ENCODE measurements at regions not wholly inside any gene's neighbourhood (a gene's known extent, or its start where the extent isn't known, plus 50 kb on each side); places are given as distances from the start of the nearest gene placed in this dataset.

- TF ChIP-seq CTCF (IDR thresholded peaks at IDR 0.05) (no peak), POLR2A (IDR thresholded peaks at IDR 0.05) (no peak), POLR2AphosphoS5 (IDR thresholded peaks at IDR 0.05) (no peak)
These were observed 650.8 kb upstream of the PCDH9 start for GRCh38 chr13:67880916-67881315.
